Prostate gland (tissue), 2 donors: ENCODE measurements at regions not wholly inside any gene's neighbourhood (a gene's known extent, or its start where the extent isn't known, plus 50 kb on each side); places are given as distances from the start of the nearest gene placed in this dataset.

ENCODE experiments used
- DNase-seq: peaks from one replicate; pipeline ENCODE4 v3.0.0-alpha.2; 2019; ENCODE audit warnings: low spot score
- H3K27ac ChIP-seq, 2 donors: fragments of 200-600 bp; sonication (generic); 2 replicates each; pipeline ENCODE4 v1.5.1; 2017 to 2019
- H3K27me3 ChIP-seq: fragments of 200-600 bp; sonication (generic); replicated peaks from 2 replicates; pipeline ENCODE4 v1.5.1; 2019; ENCODE audit not compliant: insufficient read depth
- H3K36me3 ChIP-seq, 2 donors: fragments of 200-600 bp; sonication (generic); 1 replicate in 1 of 2; 2 replicates in 1 of 2; pipeline versions ENCODE4 v1.5.1 to v1.8.1; 2017 to 2019
- H3K4me1 ChIP-seq: fragments of 200-600 bp; sonication (generic); replicated peaks from 2 replicates; pipeline ENCODE4 v1.5.1; 2019
- H3K4me3 ChIP-seq, 2 donors: fragments of 200-600 bp; sonication (generic); 2 replicates each; pipeline ENCODE4 v1.5.1; 2017 to 2019
- H3K9me3 ChIP-seq: fragments of 200-600 bp; sonication (generic); 2 replicates; pipeline ENCODE4 v1.5.1; 2017
- CTCF ChIP-seq, 4 experiments: fragments of 200-600 bp in 2 of 4; fragments of 450-650 bp in 2 of 4; sonication (generic) in 2 of 4; IDR thresholded peaks; 1 replicate in 3 of 4; 2 replicates in 1 of 4; pipeline ENCODE4 v1.5.1; 2016 to 2019; ENCODE audit warnings: antibody characterized with exemption in 4 of 4, mild to moderate bottlenecking in 2 of 4, moderate library complexity in 2 of 4
- POLR2A ChIP-seq: fragments of 450-650 bp; IDR thresholded peaks from one replicate; pipeline ENCODE4 v1.6.1; 2016; ENCODE audit warnings: antibody characterized with exemption, mild to moderate bottlenecking
- POLR2AphosphoS5 ChIP-seq: sonication (generic); formaldehyde crosslinking; IDR thresholded peaks from one replicate; pipeline ENCODE4 v1.6.1; 2017; ENCODE audit warnings: antibody characterized with exemption
- whole genome bisulfite sequencing: methylation state at CpG from one replicate; pipeline ENCODE4 v1.1.5; 2018; 5-methylcytosine and 5-hydroxymethylcytosine counted together
- intact Hi-C: fragments of 100-400 bp; cut with DNase I; formaldehyde crosslinking; loops from one replicate; pipeline ENCODE4 v1.14.2; 2022

GRCh38 chr1:188877668-188878067 lies 1600.0 kb downstream of the BRINP3 start:
- H3K36me3 ChIP-seq, result no peaks in the 10 kb centered on the region
- DNase-seq, result no peak
- intact Hi-C loops, result no loop called here
- no peak overlapping the region for H3K27ac ChIP-seq
- no peak overlapping the region for H3K4me3 ChIP-seq
- no peaks in the 10 kb centered on the region for H3K4me1 ChIP-seq
- 80% methylated on average over 2 of the region's 2 CpGs for WGBS
- H3K27me3 ChIP-seq, result no peaks in the 10 kb centered on the region
- TF ChIP-seq CTCF (IDR thresholded peaks at IDR 0.05) (no peak), POLR2A (no peak), POLR2AphosphoS5 (no peak)
- no peaks in the 10 kb centered on the region for H3K9me3 ChIP-seq

- no peaks in the 10 kb centered on the region for H3K36me3 ChIP-seq
- TF ChIP-seq CTCF (IDR thresholded peaks at IDR 0.05) (no peak), POLR2AphosphoS5 (no peak), POLR2A (no peak)
- no peak overlapping the region for H3K4me3 ChIP-seq
- no peak for DNase-seq
- H3K27ac ChIP-seq, result no peak overlapping the region
- no peaks in the 10 kb centered on the region for H3K27me3 ChIP-seq
- no peaks in the 10 kb centered on the region for H3K4me1 ChIP-seq
- intact Hi-C loops, result no loop called here
- no peaks in the 10 kb centered on the region for H3K9me3 ChIP-seq
- WGBS, result 50% methylated on average over 3 of the region's 3 CpGs
Observed at GRCh38 chr1:188888386-188888785, 1589.3 kb downstream of the BRINP3 start.

GRCh38 chr1:188889166-188889565 lies 1588.5 kb downstream of the BRINP3 start:
- no peak overlapping the region for H3K4me3 ChIP-seq
- no peak for DNase-seq
- 87% methylated on average over 7 of the region's 7 CpGs for WGBS
- no peak for TF ChIP-seq POLR2AphosphoS5
- no peak for TF ChIP-seq POLR2A
- TF ChIP-seq CTCF (IDR thresholded peaks at IDR 0.05), result no peak
- H3K9me3 ChIP-seq, result no peaks in the 10 kb centered on the region
- no peaks in the 10 kb centered on the region for H3K36me3 ChIP-seq
- no peaks in the 10 kb centered on the region for H3K27me3 ChIP-seq
- no peaks in the 10 kb centered on the region for H3K4me1 ChIP-seq
- intact Hi-C loops, result no loop called here
- no peak overlapping the region for H3K27ac ChIP-seq

- DNase-seq, result no peak
- Histone ChIP-seq H3K4me3 (no peak overlapping the region), H3K27ac (no peak overlapping the region), H3K9me3 (no peaks in the 10 kb centered on the region), H3K4me1 (no peaks in the 10 kb centered on the region), H3K36me3 (no peaks in the 10 kb centered on the region), H3K27me3 (no peaks in the 10 kb centered on the region)
- intact Hi-C loops, result no loop called here
- TF ChIP-seq POLR2AphosphoS5, result no peak
- TF ChIP-seq CTCF (IDR thresholded peaks at IDR 0.05), result no peak
- no peak for TF ChIP-seq POLR2A
- WGBS, result 86% methylated on average over 4 of the region's 4 CpGs
Observed at GRCh38 chr1:188891958-188892357, 1585.7 kb downstream of the BRINP3 start.

- Histone ChIP-seq H3K27ac (no peak overlapping the region), H3K36me3 (no peaks in the 10 kb centered on the region), H3K4me1 (no peaks in the 10 kb centered on the region), H3K4me3 (no peak overlapping the region), H3K27me3 (no peaks in the 10 kb centered on the region), H3K9me3 (no peaks in the 10 kb centered on the region)
- no peak for TF ChIP-seq CTCF (IDR thresholded peaks at IDR 0.05)
- TF ChIP-seq POLR2A, result no peak
- TF ChIP-seq POLR2AphosphoS5, result no peak
- no peak for DNase-seq
- intact Hi-C loops, result no loop called here
- 77% methylated on average over 3 of the region's 3 CpGs for WGBS
Observed at GRCh38 chr1:188895611-188896010, 1582.1 kb downstream of the BRINP3 start.
